Stimulated activated CD4-positive, alpha-beta T cell treated with anti-CD3 and anti-CD28 coated beads, Interleukin-2, amount 100 ng/mL, for 24 hours (primary cell): ENCODE measurements at regions not wholly inside any gene's neighbourhood (a gene's known extent, or its start where the extent isn't known, plus 50 kb on each side); places are given as distances from the start of the nearest gene placed in this dataset.

Experiments used
- DNase-seq, 2 donors: peaks; one replicate each; pipeline ENCODE4 v3.0.0-alpha.2; 2020

DNA sequence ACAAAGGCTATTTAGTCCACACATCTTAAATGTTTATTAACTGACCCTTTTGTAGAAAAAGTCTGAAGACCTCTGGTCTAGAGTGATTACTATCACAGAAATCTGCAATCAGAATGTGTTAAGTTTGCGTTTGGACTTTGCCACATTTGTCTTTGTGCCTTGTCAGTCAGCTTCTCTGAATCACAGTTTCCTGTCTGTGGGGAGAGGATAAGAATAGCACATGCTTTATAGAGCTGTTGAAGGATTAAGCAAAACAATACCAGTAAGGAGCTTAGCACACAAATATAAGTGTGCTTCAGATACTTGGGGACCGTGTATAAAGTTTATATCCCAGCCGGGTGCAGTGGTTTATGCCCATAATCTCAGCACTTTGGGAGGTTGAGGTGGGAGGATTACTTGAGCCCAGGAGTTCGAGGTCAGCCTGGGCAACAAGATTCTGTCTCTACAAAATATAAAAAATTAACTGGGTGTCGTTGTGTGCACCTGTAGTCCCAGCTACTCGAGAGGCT is 63.0 kb upstream of the BTG1 start:
- no peak for DNase-seq

DNA sequence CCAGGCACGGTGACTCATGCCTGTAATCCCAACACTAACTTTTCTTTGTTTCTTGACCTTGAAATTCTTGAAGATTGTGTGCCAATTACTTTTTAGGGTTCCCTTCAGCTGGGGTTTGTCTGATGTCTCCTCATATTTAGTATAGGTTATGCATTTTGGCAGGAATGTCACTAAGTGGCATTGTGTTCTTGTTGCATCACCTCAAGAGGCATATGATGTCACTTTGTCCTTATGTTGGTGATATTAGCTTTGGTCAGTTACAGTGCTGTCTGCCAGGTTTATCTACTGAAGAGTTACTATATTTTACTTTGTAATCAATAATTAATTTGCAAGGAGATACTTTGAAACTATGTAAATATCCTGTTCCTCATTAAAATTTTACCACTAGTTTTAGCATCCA is 61.0 kb upstream of the BTG1 start:
- DNase-seq, result no peak

DNA sequence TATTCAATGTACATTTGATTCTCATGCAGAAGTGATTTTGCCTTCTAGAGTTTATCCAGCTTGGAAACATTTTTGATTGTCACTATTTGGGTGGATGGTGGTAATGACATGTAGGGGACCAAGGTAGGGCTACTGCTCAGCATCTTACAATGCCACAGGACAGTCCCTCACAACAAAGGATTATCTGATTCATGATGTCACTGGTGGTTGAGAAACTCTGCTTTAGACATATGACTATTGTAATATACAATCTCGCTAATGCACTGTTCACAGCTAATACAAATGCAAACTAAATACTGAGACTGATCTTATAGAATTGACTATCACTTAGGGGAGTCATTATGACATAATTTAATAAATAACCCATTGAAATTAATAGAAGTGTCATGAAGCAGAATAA is 60.4 kb upstream of the BTG1 start:
- DNase-seq, result no peak

DNA sequence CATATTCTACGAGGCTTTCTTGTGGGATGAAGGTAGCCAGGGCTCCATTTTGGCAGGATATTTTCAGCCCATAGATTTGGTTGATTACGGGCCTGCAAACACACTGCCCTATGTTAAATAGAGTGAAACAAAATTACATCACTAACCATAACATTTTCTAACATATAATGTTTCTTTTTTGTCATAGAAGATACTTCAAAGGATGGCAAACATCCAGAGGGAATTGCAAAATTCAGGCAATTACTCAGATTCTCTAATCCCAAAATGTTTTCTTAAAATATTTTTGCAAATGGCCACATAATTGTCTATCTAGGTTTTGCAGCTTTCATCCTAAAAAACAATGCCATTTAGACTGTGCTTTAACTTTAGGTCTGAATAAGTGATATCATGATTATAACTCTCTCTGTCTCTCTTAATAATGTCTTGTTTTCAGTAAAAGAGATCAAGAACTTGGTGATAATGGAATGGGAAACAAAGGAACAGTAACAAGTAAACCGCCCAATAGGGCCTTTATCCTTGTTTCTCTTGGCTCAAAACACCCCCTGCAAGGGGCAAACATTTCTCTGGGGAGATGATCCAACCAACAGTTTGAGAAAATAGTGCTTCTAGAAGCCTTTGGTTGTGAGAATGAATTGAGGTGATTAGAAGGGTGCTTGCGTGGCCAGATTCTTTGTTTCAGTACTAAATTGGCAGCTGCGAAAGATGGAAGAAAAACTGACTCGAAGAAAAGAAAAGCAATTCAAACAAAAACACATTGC is 54.4 kb upstream of the BTG1 start:
- DNase-seq, result no peak

DNA sequence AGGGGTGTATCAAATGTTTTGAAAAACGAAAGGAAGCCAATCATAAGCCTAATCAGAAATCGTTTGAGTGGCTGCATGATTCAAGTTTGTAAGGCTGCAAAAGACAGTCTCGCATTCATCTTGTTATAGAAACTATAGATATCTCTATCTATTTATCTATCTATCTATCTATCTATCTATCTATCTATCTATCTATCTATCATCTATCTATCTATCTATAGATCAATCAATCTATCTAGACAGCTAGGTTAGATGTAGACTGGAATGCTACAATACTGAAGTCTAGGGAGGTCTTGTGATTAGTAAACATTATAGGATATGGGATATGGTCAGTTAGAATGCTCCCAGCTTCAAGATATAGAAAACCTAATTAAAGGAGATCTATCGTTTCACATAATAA is 52.2 kb upstream of the BTG1 start:
- no peak for DNase-seq

DNA sequence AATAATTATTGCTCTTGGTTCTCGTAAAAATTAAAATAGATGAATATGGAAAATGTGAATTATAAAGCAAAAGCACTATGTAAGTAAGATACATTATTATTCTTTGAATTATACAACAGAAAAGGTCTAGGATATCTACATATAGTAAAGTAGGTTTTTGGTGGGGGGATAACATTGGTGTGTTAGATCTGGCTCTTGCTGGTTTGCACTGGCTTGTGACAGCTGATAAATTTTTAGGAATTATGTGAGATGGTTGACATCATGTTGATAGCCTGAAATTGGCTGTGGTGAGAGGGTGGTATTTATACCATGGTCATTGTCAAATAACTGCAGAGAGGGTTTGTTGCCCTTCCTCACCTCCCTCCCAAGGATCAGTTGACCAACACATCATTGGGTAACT is 50.7 kb upstream of the BTG1 start:
- DNase-seq, result no peak
